NCI-H524 treated with DMSO at 0.1 percent for 48 hours (cell line): ENCODE measurements at regions not wholly inside any gene's neighbourhood (a gene's known extent, or its start where the extent isn't known, plus 50 kb on each side); places are given as distances from the start of the nearest gene placed in this dataset.

ENCODE experiments used
- DNase-seq: peaks from one replicate; lab custom pipeline; 2025; lab: John Stamatoyannopoulos, UW

DNA sequence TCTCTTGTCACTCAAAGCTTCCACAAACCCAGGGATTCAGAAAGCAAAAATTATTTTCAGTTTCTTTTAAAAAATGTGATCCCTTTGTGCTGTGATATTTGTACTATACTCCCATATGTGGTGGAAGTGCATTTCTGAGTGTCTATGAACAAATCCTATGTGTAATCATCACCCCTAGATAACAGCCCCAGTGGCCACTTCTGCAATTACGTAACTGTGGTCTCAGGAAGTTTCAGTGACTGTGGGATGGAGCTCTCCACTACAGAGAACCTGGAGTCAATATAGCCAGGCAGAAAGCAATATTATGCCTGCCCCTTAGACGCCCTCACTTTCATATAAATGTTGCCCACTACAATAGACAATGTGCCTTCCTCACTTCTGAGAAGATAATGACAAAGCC, 1101.7 kb upstream of the GHITM start:
- no peak for DNase-seq

- no peak for DNase-seq
These were observed 1100.7 kb upstream of the GHITM start for GRCh38 chr10:83038631-83039030.

- DNase-seq: no peak
These were observed 1093.6 kb upstream of the GHITM start for GRCh38 chr10:83045731-83046130.

GRCh38 chr10:83050815-83051214, 1088.5 kb upstream of the GHITM start:
- DNase-seq: no peak

GRCh38 chr10:83062871-83063270, 1076.4 kb upstream of the GHITM start:
- no peak for DNase-seq

DNA sequence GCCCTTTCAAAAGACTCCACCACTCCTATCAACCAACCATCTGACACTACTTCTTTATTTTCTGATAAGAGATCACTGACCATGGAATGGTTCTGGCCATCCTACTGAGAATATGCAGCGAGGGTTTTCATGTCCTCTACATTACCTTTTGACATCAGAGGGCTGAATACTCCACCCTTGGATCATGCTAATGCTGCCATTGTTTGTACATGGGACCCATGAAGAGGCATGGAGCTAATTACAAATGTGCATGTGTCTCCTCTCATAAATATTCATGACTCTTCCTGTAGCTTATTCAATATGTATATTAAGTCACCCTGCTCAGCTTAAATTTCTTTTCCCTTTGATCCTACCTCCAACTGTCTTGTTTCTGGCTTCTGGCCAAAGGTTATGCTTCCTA, 1065.8 kb upstream of the GHITM start:
- peak; percentile 62 for DNase-seq

DNA sequence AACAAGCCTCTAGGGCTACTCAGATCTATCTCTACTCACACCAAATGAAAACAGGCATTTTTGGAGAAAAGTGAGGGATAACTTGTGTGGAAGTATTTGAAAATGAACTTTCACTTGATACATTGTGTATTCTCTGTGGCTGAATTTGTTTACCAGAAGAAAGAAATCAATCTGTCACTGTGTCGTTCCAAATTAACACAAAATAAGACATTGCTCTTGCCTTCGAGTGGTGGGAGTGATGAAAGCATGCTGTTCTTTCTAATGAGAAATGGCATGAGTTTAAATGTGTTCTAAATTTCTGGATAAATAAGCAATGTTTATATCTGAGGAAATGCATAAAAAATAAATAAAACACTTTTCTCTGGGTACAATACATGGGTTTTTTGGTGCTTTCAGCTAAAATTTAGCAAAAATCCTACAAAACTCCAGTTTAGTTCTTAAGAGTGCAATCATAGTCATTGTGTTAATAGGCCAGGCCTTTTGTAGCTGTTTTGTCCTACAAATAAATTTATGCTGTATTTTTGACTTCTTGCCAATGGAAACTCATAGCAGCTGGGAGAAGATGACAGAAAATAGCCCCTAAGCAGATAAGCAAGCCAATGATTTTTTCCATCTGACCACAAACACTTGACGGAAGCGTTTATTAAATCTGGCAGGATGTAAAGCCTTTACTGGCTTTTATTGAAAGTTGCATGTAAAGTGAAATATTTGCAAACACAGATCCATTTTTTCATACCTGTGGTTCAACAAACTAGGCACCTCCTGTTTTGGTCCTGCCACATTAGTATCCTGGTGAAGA, 1064.1 kb upstream of the GHITM start:
- no peak for DNase-seq

- DNase-seq: no peak
These were observed 1063.4 kb upstream of the GHITM start for GRCh38 chr10:83075815-83076355.

- DNase-seq: no peak
These were observed 1062.9 kb upstream of the GHITM start for GRCh38 chr10:83076443-83076842.

DNA sequence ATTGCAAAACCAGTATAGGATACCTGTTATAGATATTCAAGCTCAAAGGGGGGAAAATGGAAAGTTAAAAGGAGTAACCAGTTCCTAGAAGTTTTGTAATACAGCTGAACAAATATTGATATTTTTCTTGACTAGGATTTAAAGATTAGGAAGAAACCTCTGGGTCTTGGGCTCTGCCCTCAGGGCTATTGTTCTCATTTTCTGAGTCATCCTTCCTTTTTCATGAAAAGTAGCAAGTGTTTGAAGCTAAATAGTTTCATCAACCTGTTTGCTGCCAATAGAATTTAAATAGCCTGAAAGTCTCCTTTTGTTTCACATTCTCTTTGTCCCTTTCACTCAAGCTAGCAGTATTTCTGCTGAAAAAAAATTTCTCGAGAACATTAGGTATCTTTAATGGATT, 1061.1 kb upstream of the GHITM start:
- DNase-seq: no peak

DNA sequence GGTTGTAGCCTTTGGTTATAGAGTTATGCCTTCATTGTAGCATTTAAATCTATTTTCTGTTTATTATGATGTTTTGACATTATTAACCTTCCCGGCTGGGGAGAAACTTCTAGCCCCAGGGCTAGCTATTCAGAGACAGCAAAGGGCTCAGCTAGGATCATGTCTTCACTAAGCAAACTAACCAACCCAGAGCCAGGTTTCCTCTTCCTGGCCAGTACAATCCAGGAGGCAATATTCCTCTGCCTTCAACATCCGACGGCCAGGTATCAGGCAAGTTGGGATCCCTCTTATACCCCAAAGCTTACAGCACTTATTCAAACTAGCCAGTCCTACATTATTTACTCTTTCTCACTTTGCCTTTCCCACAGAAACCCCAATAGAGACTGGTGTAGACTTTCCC, 1060.7 kb upstream of the GHITM start:
- DNase-seq: no peak

GRCh38 chr10:83083831-83084230, 1055.5 kb upstream of the GHITM start:
- DNase-seq: no peak

- DNase-seq: no peak
These were observed 1050.0 kb upstream of the GHITM start for GRCh38 chr10:83089335-83089734.

- no peak for DNase-seq
These were observed 1034.7 kb upstream of the GHITM start for GRCh38 chr10:83104616-83105015.

DNA sequence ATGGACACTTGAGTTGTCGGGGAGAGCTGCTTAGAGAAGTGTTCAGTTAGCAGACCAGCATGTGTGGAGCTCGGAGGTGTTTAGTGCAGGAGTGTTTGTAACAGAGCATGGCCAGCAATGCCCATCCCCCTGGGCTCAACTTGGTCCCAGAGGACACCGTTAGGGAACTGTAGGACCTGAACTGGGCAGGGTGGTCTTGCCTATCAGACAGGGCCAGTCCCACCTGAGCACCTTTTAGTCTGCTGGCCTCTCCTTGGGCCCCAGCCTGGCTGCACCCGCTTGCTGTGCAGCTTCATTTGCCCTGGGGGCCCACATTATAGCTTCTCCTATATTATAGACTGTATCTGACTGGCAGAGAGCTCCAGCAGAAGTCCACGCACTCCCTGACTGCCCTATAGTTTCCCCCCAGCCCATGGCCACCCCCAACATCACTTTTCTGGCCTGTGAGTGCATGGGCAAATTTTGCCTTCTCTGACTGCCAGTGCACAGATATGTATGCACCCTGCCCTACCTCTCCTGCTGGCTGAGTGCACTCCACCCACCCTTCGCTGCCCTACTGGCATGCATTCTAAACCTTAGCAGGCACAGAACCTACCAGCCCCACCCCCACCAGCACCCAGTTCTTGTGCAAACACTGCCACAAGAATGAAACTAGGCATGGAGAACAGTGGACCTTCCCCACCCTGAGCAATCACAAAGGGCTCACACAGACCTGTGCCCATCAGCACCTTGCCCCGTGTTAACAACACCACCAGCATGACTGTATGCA, 1030.6 kb upstream of the GHITM start:
- DNase-seq: no peak

GRCh38 chr10:83119346-83119745, 1020.0 kb upstream of the GHITM start:
- no peak for DNase-seq

DNA sequence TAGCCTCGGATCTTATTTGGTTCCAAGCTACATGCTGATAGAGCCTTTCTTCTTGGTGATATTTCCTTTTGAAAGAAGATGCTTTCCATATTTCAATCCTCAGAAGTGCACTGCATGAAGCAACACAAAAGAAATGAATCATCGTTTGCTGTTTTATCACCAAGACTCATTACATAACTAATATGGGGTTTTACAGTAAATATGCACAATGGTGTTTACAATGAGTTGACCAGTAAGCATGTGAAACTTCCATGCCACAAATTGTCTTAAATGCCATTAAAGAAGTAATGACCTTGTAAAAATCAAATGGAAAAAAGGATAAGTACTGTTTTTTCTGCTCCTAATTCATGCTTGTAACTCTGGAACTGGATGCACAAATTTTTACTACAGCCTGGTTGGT, 1017.0 kb upstream of the GHITM start:
- no peak for DNase-seq

- DNase-seq: no peak
These were observed 1011.2 kb upstream of the GHITM start for GRCh38 chr10:83127942-83128575.

DNA sequence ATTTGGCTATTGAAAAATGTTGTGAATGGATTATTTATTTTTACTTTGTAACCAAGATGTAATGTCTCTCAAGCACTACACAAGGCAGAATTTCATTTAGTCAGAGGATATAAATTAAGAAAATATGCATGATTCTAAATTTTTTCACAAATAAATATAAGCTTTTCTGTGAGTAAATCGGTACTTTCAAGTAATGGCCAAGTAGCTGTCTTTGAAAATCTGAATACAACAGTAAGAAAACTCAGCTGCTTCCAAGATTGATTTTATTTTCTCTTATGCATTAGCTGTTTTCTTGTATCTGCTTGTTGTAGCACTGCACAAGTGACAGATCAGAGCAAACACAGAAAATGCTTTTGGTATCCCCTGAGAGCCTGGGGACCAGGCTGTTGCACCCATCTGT, 998.5 kb upstream of the GHITM start:
- DNase-seq: no peak

- DNase-seq: no peak
These were observed 997.2 kb upstream of the GHITM start for GRCh38 chr10:83142074-83142563.

GRCh38 chr10:83144461-83144860, 994.8 kb upstream of the GHITM start:
- no peak for DNase-seq

- no peak for DNase-seq
These were observed 985.6 kb upstream of the GHITM start for GRCh38 chr10:83153714-83154113.

- DNase-seq: no peak
These were observed 975.2 kb upstream of the GHITM start for GRCh38 chr10:83164156-83164555.
